Spleen (tissue), 7 donors: ENCODE measurements at regions not wholly inside any gene's neighbourhood (a gene's known extent, or its start where the extent isn't known, plus 50 kb on each side); places are given as distances from the start of the nearest gene placed in this dataset.

Source experiments
- POLR2AphosphoS5 ChIP-seq, 3 donors: sonication (generic); formaldehyde crosslinking; IDR thresholded peaks; one replicate each; pipeline ENCODE4 v1.5.1; 2017; ENCODE audit warnings: antibody characterized with exemption in 3 of 3
- TF ChIP-seq, protein P1 (sequence below), 11 experiments: fragments of 200-600 bp in 7 of 11; fragments of 450-650 bp in 4 of 11; sonication (generic) in 4 of 11; IDR thresholded peaks in 8 of 11; conservative IDR thresholded peaks in 3 of 11; 1 replicate in 7 of 11; 2 replicates in 4 of 11; pipeline versions ENCODE4 v1.4.0 to v1.8.0; 2016 to 2021; ENCODE audit warnings: antibody characterized with exemption in 11 of 11, inconsistent platforms in 4 of 11, mild to moderate bottlenecking in 1 of 11
- donor health status: DM: no; HTN: no; CAD: no; lungs with moderate emphysema.
- donor health status: DM: no; HTN: no; CAD: no.
- donor health status: DM: no; HTN: no; CAD: no.

- TF ChIP-seq, protein P1, sequence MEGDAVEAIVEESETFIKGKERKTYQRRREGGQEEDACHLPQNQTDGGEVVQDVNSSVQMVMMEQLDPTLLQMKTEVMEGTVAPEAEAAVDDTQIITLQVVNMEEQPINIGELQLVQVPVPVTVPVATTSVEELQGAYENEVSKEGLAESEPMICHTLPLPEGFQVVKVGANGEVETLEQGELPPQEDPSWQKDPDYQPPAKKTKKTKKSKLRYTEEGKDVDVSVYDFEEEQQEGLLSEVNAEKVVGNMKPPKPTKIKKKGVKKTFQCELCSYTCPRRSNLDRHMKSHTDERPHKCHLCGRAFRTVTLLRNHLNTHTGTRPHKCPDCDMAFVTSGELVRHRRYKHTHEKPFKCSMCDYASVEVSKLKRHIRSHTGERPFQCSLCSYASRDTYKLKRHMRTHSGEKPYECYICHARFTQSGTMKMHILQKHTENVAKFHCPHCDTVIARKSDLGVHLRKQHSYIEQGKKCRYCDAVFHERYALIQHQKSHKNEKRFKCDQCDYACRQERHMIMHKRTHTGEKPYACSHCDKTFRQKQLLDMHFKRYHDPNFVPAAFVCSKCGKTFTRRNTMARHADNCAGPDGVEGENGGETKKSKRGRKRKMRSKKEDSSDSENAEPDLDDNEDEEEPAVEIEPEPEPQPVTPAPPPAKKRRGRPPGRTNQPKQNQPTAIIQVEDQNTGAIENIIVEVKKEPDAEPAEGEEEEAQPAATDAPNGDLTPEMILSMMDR (IDR thresholded peaks at IDR 0.05 in 8 of 11, conservative IDR thresholded peaks at IDR 0.05 in 3 of 11), result no peak
- no peak for TF ChIP-seq POLR2AphosphoS5 (IDR thresholded peaks at IDR 0.05)
Observed at GRCh38 chr7:81031243-81031642, 112.4 kb upstream of the SEMA3C start.
